H1 (cell line): ENCODE measurements at regions not wholly inside any gene's neighbourhood (a gene's known extent, or its start where the extent isn't known, plus 50 kb on each side); places are given as distances from the start of the nearest gene placed in this dataset.

Experiments used
- CBX5 ChIP-seq: fragments of 300-800, 300-1000 bp; sonication (generic); IDR thresholded peaks from 2 replicates; pipeline ENCODE4 v1.7.1; 2016; ENCODE audit warnings: antibody characterized with exemption, low read length, low read depth
- POLR2A ChIP-seq, 2 experiments: IDR thresholded peaks; 1 replicate in 1 of 2; 2 replicates in 1 of 2; pipeline ENCODE4 v1.6.1; 2011; ENCODE audit warnings: low read depth in 2 of 2, low read length in 2 of 2, mild to moderate bottlenecking in 2 of 2; ENCODE audit errors: control extremely low read depth in 1 of 2
- TAF1 ChIP-seq: IDR thresholded peaks from 2 replicates; pipeline ENCODE4 v1.6.1; 2011; ENCODE audit warnings: mild to moderate bottlenecking, low read depth, low read length

DNA sequence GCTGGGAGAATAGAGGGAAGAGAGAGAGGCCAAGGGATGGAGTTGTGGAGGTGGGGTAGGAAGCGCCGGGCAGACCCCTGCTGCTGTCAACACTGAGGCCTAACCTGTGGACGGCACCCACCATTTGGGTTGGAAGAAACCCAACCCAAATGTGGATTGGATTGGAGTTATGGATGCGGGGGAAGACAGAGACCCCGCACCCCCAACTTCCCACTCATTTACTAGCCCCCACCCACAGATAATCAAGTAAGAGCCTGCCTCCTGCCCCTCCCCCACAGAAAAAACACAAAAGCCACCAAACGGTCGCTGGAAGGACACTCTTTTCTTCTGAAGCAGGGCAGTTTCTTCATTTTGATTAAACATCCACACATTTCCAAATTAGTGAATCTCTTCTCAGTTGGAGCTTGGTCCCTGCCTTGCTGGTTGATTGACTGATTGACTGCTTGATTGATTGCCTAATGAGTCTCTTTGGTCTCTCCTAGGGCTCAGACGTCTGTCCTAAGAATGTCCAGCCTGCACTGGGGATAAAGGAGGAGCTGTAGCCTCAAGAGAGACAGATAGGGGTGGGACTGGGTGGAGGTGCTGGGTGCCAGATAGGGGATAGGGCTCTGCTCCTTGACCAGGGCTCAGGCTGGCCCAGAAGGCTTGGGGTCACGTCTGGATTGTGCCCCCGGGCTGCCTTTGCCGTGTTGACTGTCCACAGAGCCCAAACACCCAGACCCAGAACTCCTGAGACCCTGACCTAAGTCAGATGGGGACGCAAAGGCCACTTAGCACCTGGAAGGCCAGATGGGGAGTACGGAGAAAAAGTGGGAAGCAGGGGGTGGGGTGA lies 74.9 kb upstream of the FOXP4 start:
- TF ChIP-seq POLR2A (IDR thresholded peaks at IDR 0.05; ENCODE audit: control extremely low read depth in 1 of 2, low read depth in 2 of 2, low read length in 2 of 2): no peak
- no peak for TF ChIP-seq CBX5
- TF ChIP-seq TAF1: no peak
